ENCODE measurements at regions not wholly inside any gene's neighbourhood (a gene's known extent, or its start where the extent isn't known, plus 50 kb on each side); places are given as distances from the start of the nearest gene placed in this dataset.

DNA sequence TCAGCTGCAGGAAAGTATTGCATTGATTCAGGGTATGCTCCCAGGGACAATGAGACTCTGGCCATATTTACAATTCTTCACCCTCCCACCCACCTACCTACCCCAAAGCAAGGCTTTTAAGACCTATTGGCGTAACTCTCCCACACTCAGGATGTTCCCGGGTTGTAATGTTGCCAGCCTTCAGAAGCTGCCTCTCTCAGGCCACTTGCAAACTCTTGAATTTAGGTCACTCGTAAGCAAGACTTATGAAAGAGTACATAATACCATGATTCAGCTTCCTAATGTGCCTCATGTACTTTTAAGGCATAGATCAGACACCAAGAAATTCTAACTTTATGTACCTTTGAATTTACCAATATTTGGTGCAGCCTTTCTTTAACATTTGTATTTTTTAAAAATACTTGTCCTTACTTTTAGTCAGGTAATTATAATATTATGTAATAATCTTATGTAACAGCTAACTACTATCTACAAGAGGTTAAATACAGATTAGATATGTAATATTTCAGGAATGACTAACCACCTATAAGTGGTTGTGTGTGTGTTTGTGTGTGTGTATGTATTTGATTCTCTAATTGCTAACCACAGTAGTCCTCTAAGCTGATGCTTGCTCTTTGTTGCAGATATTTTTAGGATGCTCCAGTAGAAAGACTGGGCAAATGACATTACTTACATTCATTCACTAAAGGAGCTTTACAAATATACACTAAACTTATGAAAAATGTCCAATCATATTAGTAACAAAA is 630.5 kb upstream of the MEF2C start:
- Histone ChIP-seq H3K4me3 (replicated peaks in 1 of 3; ENCODE audit: insufficient read depth in 1 of 3, low read depth in 1 of 3, low read length in 3 of 3) (no peak overlapping the region), H4K20me1 (replicated peaks; ENCODE audit: control insufficient read depth, extremely low read depth, insufficient read depth, low read length) (no peaks in the 10 kb centered on the region), H3K27ac (ENCODE audit: insufficient read depth, low read depth, low read length) (no peak overlapping the region), H3K4me1 (ENCODE audit: control insufficient read depth, extremely low read depth, insufficient read depth, low read length) (no peaks in the 10 kb centered on the region), H3K36me3 (ENCODE audit: control insufficient read depth in 2 of 2, extremely low read depth in 1 of 2, insufficient read depth in 2 of 2, low read length in 2 of 2) (no peaks in the 10 kb centered on the region), H3K27me3 (ENCODE audit: control insufficient read depth in 2 of 2, insufficient read depth in 2 of 2, low read length in 2 of 2) (no peaks in the 10 kb centered on the region), H3K9me3 (replicated peaks; ENCODE audit: control insufficient read depth, insufficient read depth, low read length) (no peaks in the 10 kb centered on the region), H2AFZ (ENCODE audit: low read depth, low read length) (no peak overlapping the region), H3K9me1 (replicated peaks; ENCODE audit: control insufficient read depth, extremely low read depth, insufficient read depth, low read length) (no peaks in the 10 kb centered on the region), H3K79me2 (ENCODE audit: control insufficient read depth, insufficient read depth, low read length) (no peaks in the 10 kb centered on the region), H3K4me2 (ENCODE audit: insufficient read depth, low read length) (no peak overlapping the region), H3K9ac (replicated peaks; ENCODE audit: extremely low read depth, insufficient read depth, low read length) (no peak overlapping the region)
- no TSS peak for BruUV-seq (replicated peaks)
- DNase-seq (ENCODE audit: low read depth, low spot score) = no peak
- ChIA-PET CTCF (no interaction called here), POLR2A (no interaction called here)
- intact Hi-C loops (cut with micrococcal nuclease) = no loop called here
- TF ChIP-seq JUN (IDR thresholded peaks at IDR 0.05; ENCODE audit: borderline replicate concordance, insufficient read depth, insufficient read length, low read depth) = no peak
- TF ChIP-seq POLR2A (IDR thresholded peaks at IDR 0.05; ENCODE audit: low read depth, low read length) = no peak
- no peak for TF ChIP-seq FOS (IDR thresholded peaks at IDR 0.05; ENCODE audit: borderline replicate concordance, insufficient read depth, low read length)
- TF ChIP-seq EZH2 (IDR thresholded peaks at IDR 0.05; ENCODE audit: borderline replicate concordance, low read depth, low read length, severe bottlenecking) = no peak
- TF ChIP-seq, protein P1, sequence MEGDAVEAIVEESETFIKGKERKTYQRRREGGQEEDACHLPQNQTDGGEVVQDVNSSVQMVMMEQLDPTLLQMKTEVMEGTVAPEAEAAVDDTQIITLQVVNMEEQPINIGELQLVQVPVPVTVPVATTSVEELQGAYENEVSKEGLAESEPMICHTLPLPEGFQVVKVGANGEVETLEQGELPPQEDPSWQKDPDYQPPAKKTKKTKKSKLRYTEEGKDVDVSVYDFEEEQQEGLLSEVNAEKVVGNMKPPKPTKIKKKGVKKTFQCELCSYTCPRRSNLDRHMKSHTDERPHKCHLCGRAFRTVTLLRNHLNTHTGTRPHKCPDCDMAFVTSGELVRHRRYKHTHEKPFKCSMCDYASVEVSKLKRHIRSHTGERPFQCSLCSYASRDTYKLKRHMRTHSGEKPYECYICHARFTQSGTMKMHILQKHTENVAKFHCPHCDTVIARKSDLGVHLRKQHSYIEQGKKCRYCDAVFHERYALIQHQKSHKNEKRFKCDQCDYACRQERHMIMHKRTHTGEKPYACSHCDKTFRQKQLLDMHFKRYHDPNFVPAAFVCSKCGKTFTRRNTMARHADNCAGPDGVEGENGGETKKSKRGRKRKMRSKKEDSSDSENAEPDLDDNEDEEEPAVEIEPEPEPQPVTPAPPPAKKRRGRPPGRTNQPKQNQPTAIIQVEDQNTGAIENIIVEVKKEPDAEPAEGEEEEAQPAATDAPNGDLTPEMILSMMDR (IDR thresholded peaks at IDR 0.05; ENCODE audit: extremely low read depth in 1 of 2, insufficient read depth in 1 of 2, low read depth in 1 of 2, low read length in 2 of 2) = no peak
- TF ChIP-seq POLR2AphosphoS5 (IDR thresholded peaks at IDR 0.05; ENCODE audit: insufficient read depth, low read depth, low read length) = no peak
- no peak for TF ChIP-seq MAX (IDR thresholded peaks at IDR 0.05; ENCODE audit: insufficient read depth, insufficient read length)
- no peak for TF ChIP-seq GATA2 (IDR thresholded peaks at IDR 0.05; ENCODE audit: insufficient read depth, insufficient read length, low read depth, low read length)
- TF ChIP-seq MYC (IDR thresholded peaks at IDR 0.05; ENCODE audit: low read depth, low read length) = no peak
- dilution Hi-C loops (cut with MboI; ENCODE audit: extremely low pct_ligation_motif_present, low sequenced_read_pairs) = no loop called here
- no peak for FAIRE-seq

All from endothelial cell of umbilical vein (primary cell).